ENCODE measurements at regions not wholly inside any gene's neighbourhood (a gene's known extent, or its start where the extent isn't known, plus 50 kb on each side); places are given as distances from the start of the nearest gene placed in this dataset.

DNA sequence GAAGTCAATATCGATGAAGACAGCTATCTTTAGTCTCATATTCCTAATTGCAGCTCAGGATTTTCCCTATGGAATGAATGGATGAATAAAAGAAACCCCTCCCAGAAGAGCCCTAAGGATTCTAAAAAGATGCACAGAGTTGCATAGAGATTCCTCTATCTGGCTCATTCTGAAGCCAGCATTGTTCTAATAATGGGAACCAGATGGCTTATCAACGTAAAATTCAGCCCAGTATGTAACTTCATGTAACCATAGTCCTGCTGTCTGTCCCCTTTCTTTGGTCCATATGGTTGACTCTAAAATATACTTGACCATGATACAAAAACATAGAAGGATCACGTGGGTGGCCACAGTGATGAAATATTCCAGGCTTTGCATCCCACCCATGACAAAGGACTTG, 508.6 kb downstream of the RASEF start:
- FAIRE-seq = no peak
- no peak for DNase-seq (ENCODE audit: low read depth in 1 of 2, low spot score in 1 of 2)
- no peak for ATAC-seq
- WGBS (ENCODE audit: missing lambda C conversion rate) = 40% methylated on average over 3 of the region's 3 CpGs
- H3K4me1 ChIP-seq = no peaks in the 10 kb centered on the region
- no peak overlapping the region for H3K4me2 ChIP-seq
- ChIA-PET CTCF (interaction anchor here (1.4 kb wide), 1 partner anchor 52 kb away, joined by 5 read pairs; no protein-coding TSS in a partner anchor), POLR2A (no interaction called here)
- H3K9me3 ChIP-seq = no peaks in the 10 kb centered on the region
- TF ChIP-seq KDM5A (IDR thresholded peaks at IDR 0.05) = no peak
- TF ChIP-seq RAD21 (conservative IDR thresholded peaks at IDR 0.05 in 1 of 2, IDR thresholded peaks at IDR 0.05 in 1 of 2) = no peak
- TF ChIP-seq MAFK (IDR thresholded peaks at IDR 0.05; ENCODE audit: partially characterized antibody) = no peak
- TF ChIP-seq FOSB (CRISPR knock-in tag; IDR thresholded peaks at IDR 0.05) = no peak
- TF ChIP-seq CEBPB (IDR thresholded peaks at IDR 0.05) = no peak
- TF ChIP-seq HOXA7 (CRISPR knock-in tag; IDR thresholded peaks at IDR 0.05) = no peak
- no peak for TF ChIP-seq ZFP36 (IDR thresholded peaks at IDR 0.05; ENCODE audit: borderline replicate concordance, partially characterized antibody)
- TF ChIP-seq PBX3 (IDR thresholded peaks at IDR 0.05) = no peak
- no peak for TF ChIP-seq REST (IDR thresholded peaks at IDR 0.05)
- TF ChIP-seq HDAC2 (IDR thresholded peaks at IDR 0.05) = no peak
- no peak overlapping the region for H3K4me3 ChIP-seq
- H3K27ac ChIP-seq = no peak overlapping the region

- WGBS (ENCODE audit: missing lambda C conversion rate) = 56% methylated on average over 1 of the region's 1 CpG
- no peak overlapping the region for H3K4me3 ChIP-seq
- ChIA-PET POLR2A (no interaction called here), CTCF (interaction anchor here (1.4 kb wide), 1 partner anchor 52 kb away, joined by 5 read pairs; no protein-coding TSS in a partner anchor)
- DNase-seq (ENCODE audit: low read depth in 1 of 2, low spot score in 1 of 2) (no peak), ATAC-seq (no peak), FAIRE-seq (no peak)
- H3K9me3 ChIP-seq = no peaks in the 10 kb centered on the region
- TF ChIP-seq PHF8 (IDR thresholded peaks at IDR 0.05; ENCODE audit: borderline replicate concordance, low read depth) = no peak
- TF ChIP-seq EP300 (IDR thresholded peaks at IDR 0.05) = no peak
- TF ChIP-seq CHD2 (IDR thresholded peaks at IDR 0.05; ENCODE audit: low read length, partially characterized antibody) = no peak
- TF ChIP-seq MAX (IDR thresholded peaks at IDR 0.05) = no peak
- TF ChIP-seq KDM1A (IDR thresholded peaks at IDR 0.05; ENCODE audit: low read depth) = no peak
- TF ChIP-seq MYC (IDR thresholded peaks at IDR 0.05; ENCODE audit: borderline replicate concordance, low read length) = no peak
- TF ChIP-seq CBX2 (IDR thresholded peaks at IDR 0.05; ENCODE audit: borderline replicate concordance, low read depth) = no peak
- TF ChIP-seq, protein P1, sequence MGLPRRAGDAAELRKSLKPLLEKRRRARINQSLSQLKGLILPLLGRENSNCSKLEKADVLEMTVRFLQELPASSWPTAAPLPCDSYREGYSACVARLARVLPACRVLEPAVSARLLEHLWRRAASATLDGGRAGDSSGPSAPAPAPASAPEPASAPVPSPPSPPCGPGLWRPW (IDR thresholded peaks at IDR 0.05) = no peak
- TF ChIP-seq NR3C1 (IDR thresholded peaks at IDR 0.05) = no peak
- no peak for TF ChIP-seq POLR2AphosphoS2 (conservative IDR thresholded peaks at IDR 0.05; ENCODE audit: low read length)
- no peak for TF ChIP-seq HOXB5 (CRISPR knock-in tag; IDR thresholded peaks at IDR 0.05)
- no peak for TF ChIP-seq TP53 (CRISPR knock-in tag; IDR thresholded peaks at IDR 0.05)
- no peak for TF ChIP-seq RNF2 (IDR thresholded peaks at IDR 0.05; ENCODE audit: borderline replicate concordance, low read depth)
- no peak for TF ChIP-seq USF2 (IDR thresholded peaks at IDR 0.05)
- H3K4me1 ChIP-seq = no peaks in the 10 kb centered on the region
- H3K27ac ChIP-seq = no peak overlapping the region
- no peak overlapping the region for H3K4me2 ChIP-seq
These were observed 507.9 kb downstream of the RASEF start for GRCh38 chr9:82555031-82555430.

Measured in A549 (cell line).